ENCODE measurements at regions not wholly inside any gene's neighbourhood (a gene's known extent, or its start where the extent isn't known, plus 50 kb on each side); places are given as distances from the start of the nearest gene placed in this dataset.

DNA sequence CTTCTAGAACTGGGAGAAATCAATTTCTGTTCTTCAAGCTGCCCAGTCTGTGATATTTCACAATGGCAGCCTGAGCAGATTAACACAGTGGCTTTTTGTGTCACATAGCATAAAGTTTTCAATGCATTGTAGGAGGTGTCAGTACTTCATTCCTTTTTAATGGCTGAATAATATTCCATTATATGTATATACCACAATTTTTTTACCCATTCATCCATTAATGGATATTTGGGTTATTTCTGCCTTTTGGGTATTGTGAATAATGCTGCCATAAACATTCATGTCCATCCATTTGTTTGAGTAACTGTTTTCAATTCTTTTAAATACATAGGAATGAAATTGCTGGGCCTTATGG is 191.5 kb downstream of the SETD4 start:
- no peak overlapping the region for H3K27ac ChIP-seq (ENCODE audit: low read depth, low read length, poor library complexity, severe bottlenecking)
- no peaks in the 10 kb centered on the region for H3K79me2 ChIP-seq (ENCODE audit: insufficient read depth, low read depth, low read length)
- no peak for DNase-seq (ENCODE audit: low spot score)
- TF ChIP-seq, protein P1, sequence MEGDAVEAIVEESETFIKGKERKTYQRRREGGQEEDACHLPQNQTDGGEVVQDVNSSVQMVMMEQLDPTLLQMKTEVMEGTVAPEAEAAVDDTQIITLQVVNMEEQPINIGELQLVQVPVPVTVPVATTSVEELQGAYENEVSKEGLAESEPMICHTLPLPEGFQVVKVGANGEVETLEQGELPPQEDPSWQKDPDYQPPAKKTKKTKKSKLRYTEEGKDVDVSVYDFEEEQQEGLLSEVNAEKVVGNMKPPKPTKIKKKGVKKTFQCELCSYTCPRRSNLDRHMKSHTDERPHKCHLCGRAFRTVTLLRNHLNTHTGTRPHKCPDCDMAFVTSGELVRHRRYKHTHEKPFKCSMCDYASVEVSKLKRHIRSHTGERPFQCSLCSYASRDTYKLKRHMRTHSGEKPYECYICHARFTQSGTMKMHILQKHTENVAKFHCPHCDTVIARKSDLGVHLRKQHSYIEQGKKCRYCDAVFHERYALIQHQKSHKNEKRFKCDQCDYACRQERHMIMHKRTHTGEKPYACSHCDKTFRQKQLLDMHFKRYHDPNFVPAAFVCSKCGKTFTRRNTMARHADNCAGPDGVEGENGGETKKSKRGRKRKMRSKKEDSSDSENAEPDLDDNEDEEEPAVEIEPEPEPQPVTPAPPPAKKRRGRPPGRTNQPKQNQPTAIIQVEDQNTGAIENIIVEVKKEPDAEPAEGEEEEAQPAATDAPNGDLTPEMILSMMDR (conservative IDR thresholded peaks at IDR 0.05; ENCODE audit: low read length): no peak
- no peak for TF ChIP-seq EZH2phosphoT487 (IDR thresholded peaks at IDR 0.05; ENCODE audit: borderline replicate concordance, low read depth, low read length)
- H2AFZ ChIP-seq (ENCODE audit: low read length): no peak overlapping the region
- H3K4me2 ChIP-seq (ENCODE audit: low read length): no peak overlapping the region
- no peaks in the 10 kb centered on the region for H3K4me1 ChIP-seq (ENCODE audit: insufficient read depth, low read length, poor library complexity, severe bottlenecking)
- intact Hi-C loops (cut with micrococcal nuclease; ENCODE audit: unreplicated experiment): no loop called here
- H3K4me3 ChIP-seq (ENCODE audit: low read depth, low read length, poor library complexity, severe bottlenecking): no peak overlapping the region
- ChIA-PET CTCF (ENCODE audit: unreplicated experiment) (no interaction called here), POLR2A (no interaction called here)
- no peaks in the 10 kb centered on the region for H3K36me3 ChIP-seq (ENCODE audit: insufficient read depth, low read length)
- no peaks in the 10 kb centered on the region for H3K9me2 ChIP-seq (ENCODE audit: insufficient read depth, low read length)
- H4K20me1 ChIP-seq (ENCODE audit: insufficient read depth, low read length): no peaks in the 10 kb centered on the region
- no TSS peak for BruUV-seq (replicated peaks)
- H3K9me3 ChIP-seq (ENCODE audit: low read length): 0 out of 2 replicates have a peak, but pooled peaks cover 4% of the 10 kb centered on the region

DNA sequence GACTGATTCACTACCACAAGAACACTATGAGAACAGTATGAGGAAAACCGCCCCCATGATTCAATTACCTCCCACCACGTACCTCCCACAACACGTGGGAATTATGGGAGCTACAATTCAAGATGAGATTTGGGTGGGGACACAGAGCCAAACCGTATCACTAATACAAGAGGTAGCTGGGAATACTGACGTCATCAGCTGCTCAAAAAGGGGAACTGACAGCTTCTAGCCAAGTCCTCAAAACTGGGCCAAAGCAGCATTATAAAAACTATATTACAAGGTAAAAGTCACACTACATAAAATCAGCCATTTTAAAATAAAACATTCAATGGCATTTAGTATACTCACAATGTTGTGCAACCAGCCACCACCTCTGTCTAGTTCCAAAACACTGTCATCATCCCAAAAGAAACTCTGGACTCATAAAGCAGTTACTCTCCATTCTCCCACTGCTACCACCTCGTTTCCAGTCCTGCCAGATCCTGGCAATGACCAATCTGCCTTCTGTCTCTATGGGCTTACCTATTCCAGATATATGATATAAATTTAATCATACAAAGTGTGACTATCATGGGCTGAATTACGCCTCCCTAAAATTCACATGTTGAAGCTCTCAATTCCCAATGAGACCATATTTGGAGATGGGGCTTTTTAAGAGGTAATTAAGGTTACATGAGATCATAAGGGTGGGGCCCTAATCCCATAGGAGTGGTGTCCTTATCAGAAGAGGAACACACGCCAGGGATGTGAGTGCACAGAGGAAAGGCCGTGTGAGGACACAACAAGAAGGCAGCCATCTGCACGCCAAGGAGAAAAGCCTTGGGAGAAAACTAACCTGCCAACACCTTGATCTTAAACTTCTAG is 192.1 kb downstream of the SETD4 start:
- Histone ChIP-seq H3K27ac (ENCODE audit: low read depth, low read length, poor library complexity, severe bottlenecking) (no peak overlapping the region), H2AFZ (ENCODE audit: low read length) (no peak overlapping the region), H3K36me3 (ENCODE audit: insufficient read depth, low read length) (no peaks in the 10 kb centered on the region), H3K9me3 (ENCODE audit: low read length) (0 out of 2 replicates have a peak, but pooled peaks cover 4% of the 10 kb centered on the region), H3K79me2 (ENCODE audit: insufficient read depth, low read depth, low read length) (no peaks in the 10 kb centered on the region), H3K9me2 (ENCODE audit: insufficient read depth, low read length) (no peaks in the 10 kb centered on the region), H4K20me1 (ENCODE audit: insufficient read depth, low read length) (no peaks in the 10 kb centered on the region), H3K4me2 (ENCODE audit: low read length) (no peak overlapping the region), H3K4me3 (ENCODE audit: low read depth, low read length, poor library complexity, severe bottlenecking) (no peak overlapping the region), H3K4me1 (ENCODE audit: insufficient read depth, low read length, poor library complexity, severe bottlenecking) (no peaks in the 10 kb centered on the region)
- CTCF ChIA-PET (ENCODE audit: unreplicated experiment): no interaction called here
- BruUV-seq (replicated peaks): no TSS peak
- TF ChIP-seq, protein P1 (conservative IDR thresholded peaks at IDR 0.05; ENCODE audit: low read length): no peak
- TF ChIP-seq EZH2phosphoT487 (IDR thresholded peaks at IDR 0.05; ENCODE audit: borderline replicate concordance, low read depth, low read length): no peak
- POLR2A ChIA-PET: no interaction called here
- intact Hi-C loops (cut with micrococcal nuclease; ENCODE audit: unreplicated experiment): no loop called here
- DNase-seq (ENCODE audit: low spot score): no peak

DNA sequence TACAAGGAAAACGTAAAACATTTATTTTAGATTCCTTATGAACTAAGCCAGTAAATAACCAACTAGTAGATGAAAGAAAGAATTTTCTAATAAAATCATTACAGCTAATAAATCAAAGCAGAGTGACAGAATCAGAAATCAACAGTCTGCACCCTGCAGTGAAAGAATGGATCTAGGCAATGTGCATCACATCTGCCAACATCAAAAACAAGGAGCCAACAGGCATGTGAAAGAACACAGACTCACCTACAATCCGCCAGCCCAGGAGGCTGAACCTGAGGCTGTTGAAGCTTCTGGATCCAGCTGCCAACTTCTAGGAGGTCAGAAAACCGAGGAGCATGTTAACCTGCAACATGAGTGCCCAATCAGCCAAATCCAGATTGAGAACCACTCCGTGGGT is 196.3 kb downstream of the SETD4 start:
- intact Hi-C loops (cut with micrococcal nuclease; ENCODE audit: unreplicated experiment): no loop called here
- POLR2A ChIA-PET: no interaction called here
- Histone ChIP-seq H2AFZ (ENCODE audit: low read length) (no peak overlapping the region), H3K4me3 (ENCODE audit: low read depth, low read length, poor library complexity, severe bottlenecking) (no peak overlapping the region), H3K79me2 (ENCODE audit: insufficient read depth, low read depth, low read length) (no peaks in the 10 kb centered on the region), H3K27ac (ENCODE audit: low read depth, low read length, poor library complexity, severe bottlenecking) (no peak overlapping the region), H3K36me3 (ENCODE audit: insufficient read depth, low read length) (no peaks in the 10 kb centered on the region), H3K9me3 (ENCODE audit: low read length) (0 out of 2 replicates have a peak, but pooled peaks cover 4% of the 10 kb centered on the region), H3K9me2 (ENCODE audit: insufficient read depth, low read length) (no peaks in the 10 kb centered on the region), H3K4me2 (ENCODE audit: low read length) (no peak overlapping the region), H3K4me1 (ENCODE audit: insufficient read depth, low read length, poor library complexity, severe bottlenecking) (no peaks in the 10 kb centered on the region), H4K20me1 (ENCODE audit: insufficient read depth, low read length) (no peaks in the 10 kb centered on the region)
- CTCF ChIA-PET (ENCODE audit: unreplicated experiment): no interaction called here
- no peak for TF ChIP-seq EZH2phosphoT487 (IDR thresholded peaks at IDR 0.05; ENCODE audit: borderline replicate concordance, low read depth, low read length)
- TF ChIP-seq, protein P1 (conservative IDR thresholded peaks at IDR 0.05; ENCODE audit: low read length): no peak
- no TSS peak for BruUV-seq (replicated peaks)
- no peak for DNase-seq (ENCODE audit: low spot score)

Measured in OCI-LY7 (cell line).